ENCODE measurements at regions not wholly inside any gene's neighbourhood (a gene's known extent, or its start where the extent isn't known, plus 50 kb on each side); places are given as distances from the start of the nearest gene placed in this dataset.
A peak's percentile ranks its signal among the peaks of the same experiment; 100 is the strongest.

- peaks cover 0 to 47% (median 15%) of the 10 kb centered on the region in 3 donors for H3K27me3 ChIP-seq
- WGBS, 5 donors: 72 to 78% (median 75%) methylated on average over 8 of the region's 8 CpGs
Observed at GRCh38 chr5:141762790-141763368, 80.8 kb upstream of the ARAP3 start.

GRCh38 chr5:141762316-141762715 is 80.3 kb upstream of the ARAP3 start:
- Histone ChIP-seq H3K9me3 (no peaks in the 10 kb centered on the region), H3K27ac (no peak overlapping the region), H3K4me1 (peaks cover 0 to 4% (median 0%) of the 10 kb centered on the region in 4 donors), H3K36me3 (no peaks in the 10 kb centered on the region), H3K4me3 (no peak overlapping the region), H3K27me3 (peaks cover 0 to 53% (median 21%) of the 10 kb centered on the region in 3 donors)
- intact Hi-C loops (cut with DNase I; ENCODE audit: low total_unique reads): no loop called here
- WGBS, 5 donors: 57 to 68% (median 60%) methylated on average over 3 to 11 of the region's 11 CpGs
- no peak for DNase-seq
- TF ChIP-seq CTCF (IDR thresholded peaks at IDR 0.05): no peak
- no peak for TF ChIP-seq EP300 (IDR thresholded peaks at IDR 0.05)
- no peak for TF ChIP-seq POLR2AphosphoS5 (IDR thresholded peaks at IDR 0.05)
- no peak for TF ChIP-seq POLR2A (IDR thresholded peaks at IDR 0.05)

More at GRCh38 chr5:141762790-141763368, 80.8 kb upstream of the ARAP3 start:
- H3K9me3 ChIP-seq: no peaks in the 10 kb centered on the region
- no peak for DNase-seq
- intact Hi-C loops (cut with DNase I; ENCODE audit: low total_unique reads): no loop called here
- H3K27ac ChIP-seq: no peak overlapping the region
- TF ChIP-seq POLR2A (IDR thresholded peaks at IDR 0.05) (no peak), CTCF (IDR thresholded peaks at IDR 0.05) (peak in 1 of 7 experiments; percentile 10), EP300 (IDR thresholded peaks at IDR 0.05) (no peak), POLR2AphosphoS5 (IDR thresholded peaks at IDR 0.05) (no peak)
- H3K4me1 ChIP-seq: peaks cover 0 to 4% (median 0%) of the 10 kb centered on the region in 4 donors
- H3K4me3 ChIP-seq: no peak overlapping the region
- no peaks in the 10 kb centered on the region for H3K36me3 ChIP-seq

- intact Hi-C loops (cut with DNase I; ENCODE audit: low total_unique reads): no loop called here
- peaks cover 0 to 4% (median 0%) of the 10 kb centered on the region in 4 donors for H3K4me1 ChIP-seq
- WGBS, 5 donors: 58 to 71% (median 67%) methylated on average over 10 of the region's 10 CpGs
- H3K27me3 ChIP-seq: peaks cover 0 to 61% (median 23%) of the 10 kb centered on the region in 3 donors
- no peaks in the 10 kb centered on the region for H3K36me3 ChIP-seq
- DNase-seq: no peak
- TF ChIP-seq POLR2AphosphoS5 (IDR thresholded peaks at IDR 0.05) (no peak), EP300 (IDR thresholded peaks at IDR 0.05) (no peak), POLR2A (IDR thresholded peaks at IDR 0.05) (no peak), CTCF (IDR thresholded peaks at IDR 0.05) (no peak)
- no peak overlapping the region for H3K4me3 ChIP-seq
- H3K27ac ChIP-seq: no peak overlapping the region
- H3K9me3 ChIP-seq: no peaks in the 10 kb centered on the region
Observed at GRCh38 chr5:141760753-141761152, 78.7 kb upstream of the ARAP3 start.

- Histone ChIP-seq H3K4me3 (no peak overlapping the region), H3K27ac (no peak overlapping the region), H3K9me3 (no peaks in the 10 kb centered on the region), H3K4me1 (peaks cover 0 to 4% (median 0%) of the 10 kb centered on the region in 4 donors), H3K36me3 (no peaks in the 10 kb centered on the region), H3K27me3 (peaks cover 0 to 67% (median 23%) of the 10 kb centered on the region in 3 donors)
- intact Hi-C loops (cut with DNase I; ENCODE audit: low total_unique reads): no loop called here
- no peak for TF ChIP-seq CTCF (IDR thresholded peaks at IDR 0.05)
- TF ChIP-seq POLR2AphosphoS5 (IDR thresholded peaks at IDR 0.05): no peak
- TF ChIP-seq POLR2A (IDR thresholded peaks at IDR 0.05): no peak
- TF ChIP-seq EP300 (IDR thresholded peaks at IDR 0.05): no peak
- WGBS, 5 donors: 57 to 76% (median 61%) methylated on average over 4 of the region's 4 CpGs
- peak in 1 of 2 donors; percentile 41 for DNase-seq
Observed at GRCh38 chr5:141760193-141760592, 78.2 kb upstream of the ARAP3 start.
